Smooth muscle cell (in vitro differentiated cells): ENCODE measurements at regions not wholly inside any gene's neighbourhood (a gene's known extent, or its start where the extent isn't known, plus 50 kb on each side); places are given as distances from the start of the nearest gene placed in this dataset.

Source experiments
- DNase-seq: peaks from one replicate; lab custom pipeline; 2025; ENCODE audit not compliant: unreplicated experiment; lab: John Stamatoyannopoulos, UW
- H2AFZ ChIP-seq: fragments of 200-600 bp; sonication (generic); 2 replicates; pipeline ENCODE4 v1.6.0; 2016; ENCODE audit warnings: antibody characterized with exemption, low read depth, mild to moderate bottlenecking
- H3F3A ChIP-seq: fragments of 200-600 bp; sonication (generic); 2 replicates; pipeline ENCODE4 v1.6.0; 2017; ENCODE audit warnings: antibody characterized with exemption, low read depth
- H3K27ac ChIP-seq: fragments of 200-600 bp; sonication (generic); 2 replicates; pipeline ENCODE4 v1.5.1; 2016; ENCODE audit warnings: low read depth, mild to moderate bottlenecking
- H3K27me3 ChIP-seq: fragments of 200-600 bp; sonication (generic); 2 replicates; pipeline ENCODE4 v1.6.1; 2016; ENCODE audit warnings: low read depth, mild to moderate bottlenecking
- H3K36me3 ChIP-seq: fragments of 200-600 bp; sonication (generic); 2 replicates; pipeline ENCODE4 v1.5.1; 2016; ENCODE audit warnings: low read depth
- H3K4me1 ChIP-seq: fragments of 200-600 bp; sonication (generic); 2 replicates; pipeline ENCODE4 v1.5.1; 2016; ENCODE audit warnings: low read depth
- H3K4me2 ChIP-seq: fragments of 200-600 bp; sonication (generic); 2 replicates; pipeline ENCODE4 v1.6.0; 2016; ENCODE audit warnings: mild to moderate bottlenecking
- H3K4me3 ChIP-seq: fragments of 200-600 bp; sonication (generic); 2 replicates; pipeline ENCODE4 v1.5.1; 2016; ENCODE audit warnings: mild to moderate bottlenecking
- H3K79me2 ChIP-seq: fragments of 200-600 bp; sonication (generic); 2 replicates; pipeline ENCODE4 v1.6.0; 2016; ENCODE audit warnings: low read depth, mild to moderate bottlenecking
- H3K9ac ChIP-seq: fragments of 200-600 bp; sonication (generic); 2 replicates; pipeline ENCODE4 v1.6.0; 2016; ENCODE audit warnings: low read depth
- H3K9me3 ChIP-seq: fragments of 200-600 bp; sonication (generic); replicated peaks from 2 replicates; pipeline ENCODE4 v1.5.1; 2016; ENCODE audit warnings: low read depth
- H4K20me1 ChIP-seq: fragments of 200-600 bp; sonication (generic); 2 replicates; pipeline ENCODE4 v1.6.0; 2016; ENCODE audit warnings: low read depth
- CTCF ChIP-seq: fragments of 200-600 bp; sonication (generic); IDR thresholded peaks from 2 replicates; pipeline ENCODE4 v1.5.1; 2017; ENCODE audit warnings: borderline replicate concordance, mild to moderate bottlenecking, antibody characterized with exemption; ENCODE audit not compliant: insufficient read depth, poor library complexity, severe bottlenecking
- WGBS: methylation state at CpG from one replicate; pipeline ENCODE4 v1.1.7; 2016; ENCODE audit warnings: low lambda C conversion rate; 5-methylcytosine and 5-hydroxymethylcytosine counted together

- Histone ChIP-seq H4K20me1 (no peaks in the 10 kb centered on the region), H3K79me2 (no peaks in the 10 kb centered on the region), H3K9ac (no peak overlapping the region), H3K27ac (no peak overlapping the region), H3K36me3 (no peaks in the 10 kb centered on the region), H3K4me2 (no peak overlapping the region), H3K27me3 (peaks cover 16% of the 10 kb centered on the region), H2AFZ (no peak overlapping the region), H3K4me1 (no peaks in the 10 kb centered on the region), H3K4me3 (no peak overlapping the region), H3F3A (no peaks in the 10 kb centered on the region), H3K9me3 (no peaks in the 10 kb centered on the region)
- DNase-seq, result no peak
- WGBS, result 91% methylated on average over 6 of the region's 6 CpGs
- no peak for TF ChIP-seq CTCF
Measured at GRCh38 chr7:26608402-26608801, 256.0 kb downstream of the SKAP2 start.

GRCh38 chr7:26609082-26609481 lies 255.3 kb downstream of the SKAP2 start:
- no peak for DNase-seq
- WGBS, result 75% methylated on average over 2 of the region's 2 CpGs
- no peaks in the 10 kb centered on the region for H3K9me3 ChIP-seq
- no peak overlapping the region for H3K4me2 ChIP-seq
- TF ChIP-seq CTCF, result no peak
- no peak overlapping the region for H3K9ac ChIP-seq
- no peak overlapping the region for H3K4me3 ChIP-seq
- H3K27me3 ChIP-seq, result peaks cover 16% of the 10 kb centered on the region
- no peaks in the 10 kb centered on the region for H3F3A ChIP-seq
- no peaks in the 10 kb centered on the region for H4K20me1 ChIP-seq
- no peaks in the 10 kb centered on the region for H3K36me3 ChIP-seq
- no peaks in the 10 kb centered on the region for H3K79me2 ChIP-seq
- no peaks in the 10 kb centered on the region for H3K4me1 ChIP-seq
- no peak overlapping the region for H2AFZ ChIP-seq
- H3K27ac ChIP-seq, result no peak overlapping the region

- Histone ChIP-seq H3K4me1 (no peaks in the 10 kb centered on the region), H3K9ac (no peak overlapping the region), H3K4me2 (no peak overlapping the region), H3K79me2 (no peaks in the 10 kb centered on the region), H2AFZ (no peak overlapping the region), H3F3A (no peaks in the 10 kb centered on the region), H4K20me1 (no peaks in the 10 kb centered on the region), H3K27ac (no peak overlapping the region), H3K27me3 (peaks cover 16% of the 10 kb centered on the region), H3K9me3 (no peaks in the 10 kb centered on the region), H3K36me3 (no peaks in the 10 kb centered on the region), H3K4me3 (no peak overlapping the region)
- no peak for TF ChIP-seq CTCF
- DNase-seq, result no peak
- WGBS, result 76% methylated on average over 6 of the region's 6 CpGs
Measured at GRCh38 chr7:26609532-26609931, 254.9 kb downstream of the SKAP2 start.

GRCh38 chr7:26612742-26613141 lies 251.6 kb downstream of the SKAP2 start:
- WGBS, result 97% methylated on average over 11 of the region's 11 CpGs
- no peaks in the 10 kb centered on the region for H3K4me1 ChIP-seq
- peaks cover 5% of the 10 kb centered on the region for H3K27me3 ChIP-seq
- no peak overlapping the region for H3K27ac ChIP-seq
- no peak overlapping the region for H3K4me3 ChIP-seq
- H3K79me2 ChIP-seq, result no peaks in the 10 kb centered on the region
- no peak overlapping the region for H2AFZ ChIP-seq
- TF ChIP-seq CTCF, result no peak
- H3K4me2 ChIP-seq, result no peak overlapping the region
- H3K36me3 ChIP-seq, result no peaks in the 10 kb centered on the region
- no peaks in the 10 kb centered on the region for H3F3A ChIP-seq
- H4K20me1 ChIP-seq, result no peaks in the 10 kb centered on the region
- no peak for DNase-seq
- H3K9me3 ChIP-seq, result no peaks in the 10 kb centered on the region
- H3K9ac ChIP-seq, result no peak overlapping the region
